ENCODE measurements at regions not wholly inside any gene's neighbourhood (a gene's known extent, or its start where the extent isn't known, plus 50 kb on each side); places are given as distances from the start of the nearest gene placed in this dataset.
"Not testable (repeated sequence)": the region's sequence is repeated elsewhere in the genome, so short reads cannot be mapped to it uniquely, and the experiment has no call there.

DNA sequence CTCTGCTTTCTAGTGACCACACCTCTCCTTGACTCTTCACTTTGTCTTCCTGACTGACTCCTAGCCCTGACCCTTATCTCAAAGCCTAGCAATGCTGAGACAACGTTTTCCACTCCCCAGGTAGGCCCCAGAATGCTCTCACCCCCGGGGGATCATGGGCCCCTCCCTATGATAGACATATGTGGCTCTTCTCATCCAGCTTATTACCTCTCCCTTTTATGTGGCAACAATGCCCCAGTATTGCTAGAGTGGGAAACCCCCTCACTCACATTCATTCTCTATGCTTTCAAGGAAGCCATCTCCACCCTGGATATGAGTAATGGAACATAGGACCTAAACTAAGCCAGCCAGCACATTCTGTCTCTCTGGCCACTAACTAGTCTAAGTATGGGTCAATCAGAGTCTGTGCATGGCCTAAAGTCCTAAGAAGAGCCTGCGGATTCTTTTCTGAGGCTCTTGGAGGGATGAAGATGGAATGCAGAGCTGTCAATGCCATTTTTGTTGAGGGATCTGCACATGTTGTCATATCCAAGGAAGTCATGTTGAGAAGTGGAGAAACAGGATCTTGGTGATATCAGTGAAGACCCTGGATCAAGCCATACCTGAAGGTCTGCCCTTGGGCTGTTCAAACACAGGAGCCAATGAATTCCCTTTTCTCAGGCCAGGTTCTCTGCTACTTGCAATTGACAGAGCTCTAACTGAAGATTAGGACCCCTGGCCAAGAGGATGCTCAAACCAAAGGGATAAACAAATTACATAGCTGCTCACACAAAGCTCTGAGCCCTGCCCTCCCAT is 79.8 kb upstream of the GRK3 start:
- in situ Hi-C loops (cut with HindIII; ENCODE audit: low pct_unique_long_range_greater_than_20kb, low sequenced_read_pairs), result no loop called here
- no peak for DNase-seq (ENCODE audit: low read depth, low spot score)

DNA sequence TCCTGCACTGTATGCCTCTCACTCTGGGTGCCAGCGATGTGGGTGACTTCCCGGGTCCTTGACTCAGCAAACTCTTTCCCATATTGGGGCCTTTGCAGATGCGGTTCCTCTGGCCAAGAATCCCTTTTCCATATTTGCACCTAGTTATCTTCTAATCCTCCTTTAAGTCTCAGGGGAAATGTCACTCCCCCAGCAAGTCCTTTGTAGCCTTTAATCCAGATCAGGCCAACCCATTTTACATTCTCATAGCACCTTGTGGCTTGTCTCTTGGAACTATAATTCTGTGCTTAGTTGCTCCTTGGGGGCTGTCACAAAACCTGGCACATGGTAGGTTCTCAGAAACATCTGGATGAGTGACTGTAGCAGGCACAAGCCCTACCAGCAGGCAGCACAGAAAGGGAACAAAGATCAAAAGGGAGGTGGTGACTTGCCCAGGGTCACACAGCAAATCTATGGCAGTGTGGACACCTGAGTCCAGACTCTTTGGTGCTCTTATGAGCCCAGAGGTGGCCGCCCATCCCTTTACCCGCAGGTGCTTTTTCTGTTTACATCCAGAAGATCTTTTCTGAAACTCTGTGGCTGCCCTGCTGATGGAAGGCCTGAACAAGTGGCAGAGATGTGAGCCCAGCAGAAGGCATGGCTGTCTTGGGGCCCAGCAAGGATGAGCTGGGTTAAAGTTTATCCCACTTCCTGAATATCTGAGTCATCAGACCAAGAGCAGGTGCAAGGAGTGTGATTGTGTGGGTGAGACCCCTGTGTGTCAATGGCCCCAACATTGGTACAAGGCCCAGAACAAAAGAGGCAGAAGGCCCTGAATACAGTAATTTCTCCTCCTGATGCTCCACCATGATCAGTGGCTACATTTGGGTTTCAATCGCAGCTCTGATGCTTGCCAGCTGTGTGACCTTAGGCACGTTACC is 78.6 kb upstream of the GRK3 start:
- in situ Hi-C loops (cut with HindIII; ENCODE audit: low pct_unique_long_range_greater_than_20kb, low sequenced_read_pairs), result no loop called here
- DNase-seq (ENCODE audit: low read depth, low spot score), result no peak

- in situ Hi-C loops (cut with HindIII; ENCODE audit: low pct_unique_long_range_greater_than_20kb, low sequenced_read_pairs), result no loop called here
- no peak for DNase-seq (ENCODE audit: low read depth, low spot score)
Measured at GRCh38 chr22:25487508-25487907, 77.0 kb upstream of the GRK3 start.

DNA sequence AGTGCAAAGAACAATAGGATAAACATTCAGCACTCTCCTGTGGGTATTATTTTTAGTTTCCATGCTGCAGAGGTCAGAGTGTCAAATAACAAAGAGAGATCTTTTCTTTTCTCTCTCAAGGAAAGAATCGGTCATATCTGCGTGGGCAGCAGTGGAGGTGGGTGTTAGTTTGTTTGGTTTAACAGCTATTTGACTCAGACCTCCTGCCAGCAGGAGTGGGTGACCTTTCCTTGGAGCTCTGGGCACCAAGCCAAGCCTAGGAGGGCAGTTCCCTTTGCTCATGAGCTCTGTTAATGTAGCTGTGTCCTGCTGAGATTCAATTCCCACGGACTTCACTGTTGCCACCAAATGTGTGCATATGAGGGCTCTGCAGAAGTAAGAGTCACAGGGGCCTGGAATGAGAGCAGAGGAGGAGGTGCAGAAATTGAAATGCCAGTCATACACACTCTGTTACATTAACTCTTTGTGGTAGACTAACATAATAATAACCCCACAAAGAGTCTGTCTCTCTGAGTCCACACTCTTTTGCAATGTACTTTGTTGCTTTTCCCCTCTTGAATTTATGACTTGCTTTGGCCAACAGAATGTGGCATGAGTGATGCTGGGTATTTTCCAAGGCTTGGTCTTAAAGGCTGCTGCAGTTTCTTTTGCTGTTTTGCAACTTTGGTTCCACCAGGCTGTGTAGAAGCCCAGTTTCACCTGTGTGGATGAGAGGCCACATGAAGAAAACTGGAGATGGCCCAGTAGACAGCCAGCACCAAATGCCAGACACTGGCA is 76.0 kb upstream of the GRK3 start:
- in situ Hi-C loops (cut with HindIII; ENCODE audit: low pct_unique_long_range_greater_than_20kb, low sequenced_read_pairs), result no loop called here
- peak; percentile 74 for DNase-seq (ENCODE audit: low read depth, low spot score)

GRCh38 chr22:25489947-25490346 is 74.5 kb upstream of the GRK3 start:
- DNase-seq (ENCODE audit: low read depth, low spot score), result no peak
- in situ Hi-C loops (cut with HindIII; ENCODE audit: low pct_unique_long_range_greater_than_20kb, low sequenced_read_pairs), result no loop called here

- no peak for DNase-seq (ENCODE audit: low read depth, low spot score)
- in situ Hi-C loops (cut with HindIII; ENCODE audit: low pct_unique_long_range_greater_than_20kb, low sequenced_read_pairs), result no loop called here
Measured at GRCh38 chr22:25490896-25491295, 73.6 kb upstream of the GRK3 start.

DNA sequence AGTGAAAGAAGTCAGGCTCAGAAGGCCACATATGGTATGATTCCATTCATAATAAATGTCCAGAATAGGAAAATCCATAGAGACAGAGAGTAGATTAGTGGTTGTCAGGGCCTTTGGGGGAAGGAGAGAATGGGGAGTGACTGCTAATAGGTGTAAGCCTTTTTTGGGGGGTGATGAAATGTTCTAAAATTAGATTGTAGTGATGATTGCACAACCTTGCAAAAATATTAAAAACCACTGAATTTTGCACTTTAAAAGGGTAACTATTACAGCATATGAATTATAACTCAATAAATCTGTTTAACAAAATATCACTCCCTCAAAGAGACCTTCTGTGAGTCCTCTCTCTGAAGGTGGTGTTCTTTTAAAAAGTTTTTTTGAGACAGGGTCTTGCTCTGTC is 72.3 kb upstream of the GRK3 start:
- in situ Hi-C loops (cut with HindIII; ENCODE audit: low pct_unique_long_range_greater_than_20kb, low sequenced_read_pairs), result no loop called here
- no peak for DNase-seq (ENCODE audit: low read depth, low spot score)

DNA sequence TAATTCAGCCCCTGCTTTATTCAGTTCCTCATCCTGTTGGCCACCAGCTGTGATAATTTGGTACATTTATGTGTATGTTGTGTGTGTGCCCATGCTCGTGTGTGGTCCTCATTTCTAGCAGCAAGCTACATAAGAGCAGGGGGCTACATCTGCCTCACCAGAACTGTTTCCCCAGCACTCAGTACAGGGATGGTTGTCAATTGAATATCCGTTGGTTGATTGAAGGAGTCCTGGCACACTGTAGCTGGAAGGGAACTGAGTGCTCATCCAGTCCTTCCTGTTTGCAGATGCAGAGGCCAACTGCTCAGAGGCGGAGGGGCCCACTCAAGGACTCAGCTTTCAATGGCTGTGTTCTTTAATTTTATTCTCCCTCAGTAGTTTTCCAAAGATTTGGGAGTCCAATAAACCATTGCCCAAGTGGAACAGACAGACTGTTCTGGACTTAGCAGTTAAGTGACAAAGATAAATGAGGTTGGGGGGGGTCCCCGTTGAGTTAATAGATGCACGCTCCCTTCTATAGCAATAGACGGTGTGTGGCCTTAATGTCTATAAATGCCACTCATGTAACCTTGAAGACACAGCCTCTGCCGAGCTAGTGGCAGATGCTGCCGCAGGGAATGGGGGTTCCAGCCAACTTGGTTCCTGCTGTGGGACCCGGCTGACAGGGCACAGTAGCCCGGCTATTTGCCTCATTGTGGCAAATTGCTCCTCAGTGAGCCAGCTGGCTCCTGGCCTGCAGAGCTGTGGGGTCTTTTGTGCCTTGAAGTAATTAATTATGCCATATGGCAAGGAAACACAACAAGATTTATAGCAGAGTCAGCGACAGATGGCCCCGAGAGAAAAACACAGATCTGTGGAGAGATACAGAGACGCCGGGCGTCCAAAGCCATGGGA is 71.4 kb upstream of the GRK3 start:
- in situ Hi-C loops (cut with HindIII; ENCODE audit: low pct_unique_long_range_greater_than_20kb, low sequenced_read_pairs), result no loop called here
- no peak for DNase-seq (ENCODE audit: low read depth, low spot score)

- in situ Hi-C loops (cut with HindIII; ENCODE audit: low pct_unique_long_range_greater_than_20kb, low sequenced_read_pairs), result no loop called here
- DNase-seq (ENCODE audit: low read depth, low spot score), result no peak
Measured at GRCh38 chr22:25493794-25494193, 70.7 kb upstream of the GRK3 start.

DNA sequence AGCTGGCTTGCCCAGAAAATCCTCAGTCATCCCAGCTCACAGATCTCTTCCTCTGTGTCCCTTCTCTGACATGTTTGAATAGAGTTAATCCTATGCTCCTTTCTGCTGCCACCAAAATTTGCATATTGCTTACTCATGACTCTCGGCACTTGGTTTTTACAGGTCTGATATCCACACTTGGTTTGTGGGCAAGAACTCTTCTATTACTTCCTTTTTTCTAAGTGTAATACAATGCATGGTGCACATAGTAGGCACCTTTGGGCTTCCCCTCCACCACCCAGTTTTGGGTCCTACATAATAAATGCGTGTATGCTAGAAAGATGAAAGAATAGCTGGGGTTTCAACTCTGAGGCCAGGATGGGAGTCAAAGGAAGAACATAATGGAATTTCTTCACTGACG is 69.7 kb upstream of the GRK3 start:
- in situ Hi-C loops (cut with HindIII; ENCODE audit: low pct_unique_long_range_greater_than_20kb, low sequenced_read_pairs), result no loop called here
- no peak for DNase-seq (ENCODE audit: low read depth, low spot score)

DNA sequence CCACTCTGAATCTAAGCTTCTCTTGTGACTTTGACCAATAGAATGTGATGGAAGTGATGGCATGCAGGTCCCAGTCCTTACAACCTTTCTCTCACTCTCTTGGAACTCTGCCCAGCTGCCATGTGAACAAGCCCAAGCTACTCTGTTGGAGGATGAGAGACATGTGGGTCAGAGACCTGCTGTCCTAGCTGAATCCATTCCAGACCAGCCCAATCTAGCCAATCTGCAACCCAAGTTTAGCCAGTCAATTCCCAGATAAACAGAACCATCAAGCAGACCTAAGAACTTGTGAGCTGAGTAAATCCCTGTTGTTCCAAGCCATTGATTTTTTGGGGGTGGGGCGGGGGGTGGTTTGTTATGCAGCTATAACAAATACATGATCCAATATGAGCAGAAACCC is 69.2 kb upstream of the GRK3 start:
- peak; percentile 36 for DNase-seq (ENCODE audit: low read depth, low spot score)
- in situ Hi-C loops (cut with HindIII; ENCODE audit: low pct_unique_long_range_greater_than_20kb, low sequenced_read_pairs), result no loop called here

DNA sequence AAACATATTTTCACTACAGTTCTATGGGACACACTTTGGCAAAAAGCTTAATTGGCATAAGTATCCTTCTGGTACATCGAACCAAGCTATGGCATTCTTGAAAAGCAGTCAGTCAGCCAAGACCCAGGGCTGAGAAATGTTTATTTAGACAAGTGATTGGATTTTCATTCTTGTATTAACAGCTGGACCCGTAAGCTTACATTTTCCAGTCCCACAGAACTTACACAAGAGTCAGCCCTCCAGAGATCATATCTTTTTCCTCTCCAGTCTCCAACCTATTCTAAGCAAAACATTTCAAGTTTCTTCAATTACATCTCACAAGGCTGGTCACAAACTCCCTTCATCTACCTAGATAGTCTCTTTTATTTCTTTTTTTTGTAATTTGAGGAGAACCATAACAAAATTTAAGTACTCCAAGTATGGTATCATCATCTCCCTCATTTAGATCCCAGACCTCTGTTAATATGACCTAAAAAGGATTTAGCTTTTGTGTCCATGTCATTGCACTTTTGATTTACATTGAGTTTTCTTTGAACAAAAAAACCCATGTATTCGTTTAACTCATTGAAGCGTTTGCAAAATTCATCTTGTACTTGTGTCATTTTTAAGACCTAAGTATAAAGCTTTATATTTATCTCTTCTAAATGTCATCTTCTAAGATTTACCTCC is 67.9 kb upstream of the GRK3 start:
- no peak for DNase-seq (ENCODE audit: low read depth, low spot score)
- in situ Hi-C loops (cut with HindIII; ENCODE audit: low pct_unique_long_range_greater_than_20kb, low sequenced_read_pairs), result no loop called here

DNA sequence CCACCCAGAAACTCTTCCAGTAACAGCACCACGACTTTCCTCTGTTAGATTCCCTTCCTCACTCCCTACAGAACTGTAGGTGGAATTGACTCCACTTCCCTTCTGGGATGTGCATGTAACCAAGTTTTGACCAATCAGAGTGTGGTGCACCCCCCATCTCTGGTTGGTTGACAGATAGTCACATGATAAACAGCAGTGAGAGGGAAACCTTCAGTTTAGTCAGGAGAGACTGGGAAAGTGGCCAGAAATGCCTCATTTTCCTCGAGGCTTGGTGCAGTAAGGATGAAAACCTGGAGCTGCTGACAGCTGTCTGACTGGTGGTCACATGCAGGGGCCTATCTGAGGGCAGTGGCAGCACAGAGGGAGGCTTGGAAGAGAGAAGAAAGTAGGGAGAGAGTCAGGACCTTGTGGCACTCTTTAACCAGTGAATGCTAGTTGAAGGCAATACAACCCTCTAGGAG is 67.3 kb upstream of the GRK3 start:
- in situ Hi-C loops (cut with HindIII; ENCODE audit: low pct_unique_long_range_greater_than_20kb, low sequenced_read_pairs), result no loop called here
- peak; percentile 82 for DNase-seq (ENCODE audit: low read depth, low spot score)

- in situ Hi-C loops (cut with HindIII; ENCODE audit: low pct_unique_long_range_greater_than_20kb, low sequenced_read_pairs), result no loop called here
- no peak for DNase-seq (ENCODE audit: low read depth, low spot score)
Measured at GRCh38 chr22:25497716-25498115, 66.8 kb upstream of the GRK3 start.

DNA sequence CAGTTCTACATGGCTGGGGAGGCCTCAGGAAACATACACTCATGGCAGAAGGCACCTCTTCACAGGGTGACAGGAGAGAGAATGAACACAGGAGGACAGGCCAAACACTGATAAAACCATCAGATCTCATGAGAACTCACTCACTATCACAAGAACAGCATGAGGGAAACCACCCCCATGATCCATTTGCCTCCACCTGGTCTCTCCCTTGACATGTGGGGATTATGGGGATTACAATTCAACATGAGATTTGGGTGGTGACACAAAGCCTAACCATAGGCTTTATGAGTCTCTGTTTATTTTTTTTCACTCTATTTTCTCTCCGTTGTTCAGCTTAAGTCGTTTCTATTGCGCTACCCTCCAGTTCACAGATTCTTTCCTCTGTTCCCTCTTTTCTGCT is 63.8 kb upstream of the GRK3 start:
- in situ Hi-C loops (cut with HindIII; ENCODE audit: low pct_unique_long_range_greater_than_20kb, low sequenced_read_pairs); DNase-seq (ENCODE audit: low read depth, low spot score): not testable (repeated sequence)

- DNase-seq (ENCODE audit: low read depth, low spot score); in situ Hi-C loops (cut with HindIII; ENCODE audit: low pct_unique_long_range_greater_than_20kb, low sequenced_read_pairs): not testable (repeated sequence)
Measured at GRCh38 chr22:25504017-25504416, 60.5 kb upstream of the GRK3 start.

DNA sequence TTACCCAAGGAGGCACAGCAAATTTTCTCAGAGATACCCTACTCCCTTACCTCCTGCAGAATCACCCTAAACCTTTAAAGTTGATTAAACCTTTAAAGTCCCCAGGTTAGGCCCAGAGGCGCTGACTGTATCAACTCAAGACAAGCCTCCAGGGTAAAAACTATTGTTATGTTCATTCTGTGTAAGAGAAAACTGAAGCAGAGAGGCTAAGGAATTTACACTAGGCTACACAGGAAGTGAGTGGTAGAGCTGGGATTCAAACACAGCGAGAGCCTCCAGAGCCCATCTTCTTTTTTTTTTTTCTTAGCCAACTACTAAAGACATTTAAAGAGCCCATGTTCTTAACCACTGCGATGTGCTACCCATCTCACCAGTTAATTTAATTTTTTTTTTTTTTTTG is 56.3 kb upstream of the GRK3 start:
- no peak for DNase-seq (ENCODE audit: low read depth, low spot score)
- in situ Hi-C loops (cut with HindIII; ENCODE audit: low pct_unique_long_range_greater_than_20kb, low sequenced_read_pairs), result no loop called here
